Osteocyte (in vitro differentiated cells): ENCODE measurements at regions not wholly inside any gene's neighbourhood (a gene's known extent, or its start where the extent isn't known, plus 50 kb on each side); places are given as distances from the start of the nearest gene placed in this dataset.

Source experiments
- DNase-seq: peaks from one replicate; pipeline ENCODE4 v3.0.0; 2021; ENCODE audit warnings: mixed read lengths; ENCODE audit not compliant: unreplicated experiment; ENCODE audit errors: extremely low spot score
- H3K27ac Mint-ChIP-seq: one replicate; pipeline ENCODE4 v1.8.0; 2021; ENCODE audit warnings: mild to moderate bottlenecking, mixed read lengths; ENCODE audit not compliant: unreplicated experiment
- H3K27me3 Mint-ChIP-seq: one replicate; pipeline ENCODE4 v1.8.0; 2021; ENCODE audit warnings: mixed read lengths; ENCODE audit not compliant: unreplicated experiment
- H3K36me3 Mint-ChIP-seq: one replicate; pipeline ENCODE4 v1.8.0; 2021; ENCODE audit warnings: mixed read lengths; ENCODE audit not compliant: unreplicated experiment
- H3K4me1 Mint-ChIP-seq: one replicate; pipeline ENCODE4 v1.8.0; 2021; ENCODE audit warnings: mixed read lengths; ENCODE audit not compliant: unreplicated experiment
- H3K4me3 Mint-ChIP-seq: one replicate; pipeline ENCODE4 v1.8.0; 2021; ENCODE audit warnings: mild to moderate bottlenecking, moderate library complexity, mixed read lengths; ENCODE audit not compliant: unreplicated experiment
- H3K9me3 Mint-ChIP-seq: one replicate; pipeline ENCODE4 v1.8.0; 2021; ENCODE audit warnings: mixed read lengths; ENCODE audit not compliant: unreplicated experiment
- TF ChIP-seq, protein P1 (sequence below): fragments of 200-600 bp; sonication (generic); IDR thresholded peaks from 2 replicates; pipeline ENCODE4 v1.5.0; 2021; ENCODE audit warnings: antibody characterized with exemption, mild to moderate bottlenecking, moderate library complexity

DNA sequence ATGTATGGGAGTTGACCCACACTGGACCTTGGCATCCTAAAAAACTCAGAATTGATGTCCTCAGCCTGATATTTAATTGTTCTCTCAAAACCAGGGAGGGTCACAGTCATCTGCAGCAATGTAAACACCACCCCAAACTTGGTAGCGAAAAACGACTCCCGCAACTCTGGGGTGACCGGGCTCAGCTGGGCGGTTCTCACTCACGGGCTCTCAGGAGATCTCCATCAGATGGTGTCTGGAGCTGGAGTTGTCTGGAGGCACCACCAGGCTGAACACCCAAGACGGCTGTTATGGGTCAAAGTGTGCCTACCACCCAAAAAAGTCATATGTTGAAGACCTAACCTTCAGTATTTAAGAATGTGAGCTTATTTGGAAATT lies 50.9 kb upstream of the NXT1 start:
- TF ChIP-seq, protein P1, sequence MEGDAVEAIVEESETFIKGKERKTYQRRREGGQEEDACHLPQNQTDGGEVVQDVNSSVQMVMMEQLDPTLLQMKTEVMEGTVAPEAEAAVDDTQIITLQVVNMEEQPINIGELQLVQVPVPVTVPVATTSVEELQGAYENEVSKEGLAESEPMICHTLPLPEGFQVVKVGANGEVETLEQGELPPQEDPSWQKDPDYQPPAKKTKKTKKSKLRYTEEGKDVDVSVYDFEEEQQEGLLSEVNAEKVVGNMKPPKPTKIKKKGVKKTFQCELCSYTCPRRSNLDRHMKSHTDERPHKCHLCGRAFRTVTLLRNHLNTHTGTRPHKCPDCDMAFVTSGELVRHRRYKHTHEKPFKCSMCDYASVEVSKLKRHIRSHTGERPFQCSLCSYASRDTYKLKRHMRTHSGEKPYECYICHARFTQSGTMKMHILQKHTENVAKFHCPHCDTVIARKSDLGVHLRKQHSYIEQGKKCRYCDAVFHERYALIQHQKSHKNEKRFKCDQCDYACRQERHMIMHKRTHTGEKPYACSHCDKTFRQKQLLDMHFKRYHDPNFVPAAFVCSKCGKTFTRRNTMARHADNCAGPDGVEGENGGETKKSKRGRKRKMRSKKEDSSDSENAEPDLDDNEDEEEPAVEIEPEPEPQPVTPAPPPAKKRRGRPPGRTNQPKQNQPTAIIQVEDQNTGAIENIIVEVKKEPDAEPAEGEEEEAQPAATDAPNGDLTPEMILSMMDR = no peak
- H3K27ac Mint-ChIP-seq = no peak overlapping the region
- no peak for DNase-seq
- H3K4me1 Mint-ChIP-seq = peaks cover 12% of the 10 kb centered on the region
- no peaks in the 10 kb centered on the region for H3K36me3 Mint-ChIP-seq
- H3K4me3 Mint-ChIP-seq = no peak overlapping the region
- peaks cover 11% of the 10 kb centered on the region for H3K27me3 Mint-ChIP-seq
- no peaks in the 10 kb centered on the region for H3K9me3 Mint-ChIP-seq

DNA sequence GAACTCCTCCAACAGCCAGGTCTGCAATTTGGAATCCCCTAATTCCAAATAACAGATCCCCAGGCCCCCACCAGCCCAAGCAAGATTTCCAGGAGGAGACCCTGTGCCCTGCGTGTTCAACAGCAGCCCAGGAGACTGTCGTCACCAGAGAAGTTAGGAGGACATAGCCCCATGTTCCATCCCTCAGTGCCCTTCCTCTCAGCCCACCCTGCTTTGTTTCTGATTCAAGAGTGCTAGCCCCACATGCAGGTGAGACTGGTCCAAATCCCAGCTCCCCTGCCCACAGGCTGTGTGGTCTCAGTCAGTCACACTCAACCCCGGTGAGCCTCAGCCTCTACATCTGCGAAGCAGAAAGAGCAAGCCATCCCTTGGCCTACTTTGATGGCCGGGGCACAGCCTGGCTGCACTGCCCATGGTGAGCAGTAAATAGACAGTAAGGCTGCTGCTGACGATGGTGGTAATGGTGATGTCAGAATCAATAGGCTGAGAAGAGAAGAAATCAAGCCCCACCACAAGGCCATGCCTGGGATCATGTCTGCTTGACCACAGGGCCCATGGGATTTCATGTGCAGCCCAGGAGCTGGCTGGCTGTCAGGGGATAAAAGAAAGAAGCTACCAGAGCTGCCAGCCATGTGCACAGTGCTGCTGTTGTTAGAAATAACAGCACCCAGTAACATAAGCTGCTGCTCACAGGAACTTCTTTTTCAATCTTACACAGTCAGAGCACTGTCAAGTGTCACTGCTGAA lies 51.5 kb upstream of the NXT1 start:
- no peak overlapping the region for H3K27ac Mint-ChIP-seq

DNA sequence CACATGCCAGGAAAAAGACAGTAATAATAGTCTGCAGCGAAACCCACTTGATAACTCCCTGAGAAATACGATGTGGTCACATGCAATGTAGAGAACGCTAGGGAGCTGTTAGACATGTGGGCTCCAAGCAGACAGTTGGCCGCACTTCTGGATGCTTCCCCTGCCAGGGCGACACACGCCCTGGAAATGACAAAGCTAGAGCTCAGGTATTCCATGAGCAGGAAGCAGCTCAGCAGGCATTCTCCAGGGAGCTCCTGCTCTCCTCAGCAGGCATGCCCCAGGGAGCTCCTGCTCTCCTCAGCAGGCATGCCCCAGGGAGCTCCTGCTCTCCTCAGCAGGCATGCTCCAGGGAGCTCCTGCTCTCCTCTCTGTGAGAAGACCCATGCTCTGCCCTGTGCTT lies 52.4 kb upstream of the NXT1 start:
- no peak overlapping the region for H3K27ac Mint-ChIP-seq

More for the DNA sequence above, 51.5 kb upstream of the NXT1 start:
- Mint-ChIP-seq H3K27me3 (peaks cover 15% of the 10 kb centered on the region), H3K9me3 (no peaks in the 10 kb centered on the region), H3K36me3 (no peaks in the 10 kb centered on the region), H3K4me1 (peaks cover 12% of the 10 kb centered on the region), H3K4me3 (no peak overlapping the region)
- TF ChIP-seq, protein P1 = no peak
- no peak for DNase-seq

DNA sequence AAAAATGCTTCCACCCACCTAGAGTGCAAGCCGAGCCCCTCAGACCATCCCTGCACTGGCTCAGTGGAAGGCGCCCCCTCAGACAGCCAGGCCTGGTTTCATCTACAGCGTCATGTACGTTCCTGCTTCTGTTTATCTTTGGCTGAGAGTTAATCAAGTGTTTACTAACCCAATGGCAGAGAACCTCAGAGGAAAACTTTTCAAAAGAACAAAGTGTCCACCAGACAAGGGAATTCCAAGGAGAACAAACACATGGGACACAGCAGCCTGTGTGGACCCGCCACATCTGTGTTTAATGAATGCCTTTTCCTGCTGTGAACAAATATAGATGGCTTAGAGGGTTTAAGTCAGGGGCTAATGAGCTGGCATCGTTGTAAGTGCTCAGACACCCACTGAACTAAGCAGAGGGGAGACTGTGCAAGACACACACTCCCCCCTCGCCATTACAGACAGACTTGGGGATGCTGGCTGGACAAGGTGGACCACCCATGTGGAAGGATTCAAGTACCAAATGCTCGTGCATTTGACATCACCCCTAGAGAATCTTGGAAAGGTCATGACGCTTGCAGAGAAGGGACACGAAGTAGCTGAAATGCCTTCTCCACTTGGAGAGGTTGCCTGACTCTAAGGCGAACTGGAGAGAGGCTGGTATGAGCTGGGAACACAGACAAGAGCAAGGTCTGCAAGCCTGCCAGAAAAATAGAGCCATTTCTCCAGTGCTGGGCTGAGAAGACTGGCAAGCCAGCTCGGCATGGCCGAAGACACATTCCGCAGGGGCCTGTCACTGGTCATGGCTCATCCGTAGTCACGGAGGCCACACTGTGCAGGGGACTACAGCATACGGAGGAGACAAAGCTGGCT lies 53.5 kb upstream of the NXT1 start:
- Mint-ChIP-seq H3K27ac (no peak overlapping the region), H3K4me1 (peaks cover 12% of the 10 kb centered on the region), H3K9me3 (no peaks in the 10 kb centered on the region), H3K27me3 (peaks cover 9% of the 10 kb centered on the region), H3K4me3 (no peak overlapping the region), H3K36me3 (no peaks in the 10 kb centered on the region)
- DNase-seq = no peak
- TF ChIP-seq, protein P1 = no peak

More for the DNA sequence above, 52.4 kb upstream of the NXT1 start:
- Mint-ChIP-seq H3K36me3 (no peaks in the 10 kb centered on the region), H3K27me3 (peaks cover 9% of the 10 kb centered on the region), H3K9me3 (no peaks in the 10 kb centered on the region), H3K4me3 (no peak overlapping the region), H3K4me1 (peaks cover 12% of the 10 kb centered on the region)
- DNase-seq = no peak
- TF ChIP-seq, protein P1 = no peak

DNA sequence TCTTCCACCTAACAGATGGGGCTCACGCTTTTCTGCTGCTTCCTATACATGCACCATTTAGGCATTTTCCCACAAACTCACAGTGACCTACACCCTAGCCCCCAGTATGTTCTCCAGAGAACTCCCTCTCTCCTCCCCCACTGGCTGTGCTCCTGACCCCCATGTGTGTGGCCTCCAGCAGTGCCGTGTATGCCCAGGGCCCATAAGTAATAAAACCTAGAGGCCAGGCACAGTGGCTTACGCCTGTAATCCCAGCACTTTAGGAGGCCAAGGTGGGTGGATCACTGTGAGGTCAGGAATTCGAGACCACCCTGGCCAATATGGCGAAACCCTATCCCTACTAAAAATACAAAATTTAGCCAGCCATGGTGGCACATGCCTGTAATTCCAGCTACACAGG lies 54.7 kb upstream of the NXT1 start:
- peaks cover 12% of the 10 kb centered on the region for H3K4me1 Mint-ChIP-seq
- H3K9me3 Mint-ChIP-seq = no peaks in the 10 kb centered on the region
- no peaks in the 10 kb centered on the region for H3K36me3 Mint-ChIP-seq
- DNase-seq = no peak
- H3K27ac Mint-ChIP-seq = no peak overlapping the region
- peaks cover 15% of the 10 kb centered on the region for H3K27me3 Mint-ChIP-seq
- TF ChIP-seq, protein P1 = no peak
- no peak overlapping the region for H3K4me3 Mint-ChIP-seq
